Renal cortex interstitium (tissue), 11 donors: ENCODE measurements at regions not wholly inside any gene's neighbourhood (a gene's known extent, or its start where the extent isn't known, plus 50 kb on each side); places are given as distances from the start of the nearest gene placed in this dataset.
"Not testable (repeated sequence)": the region's sequence is repeated elsewhere in the genome, so short reads cannot be mapped to it uniquely, and the experiment has no call there.

ENCODE experiments used
- DNase-seq, 11 donors: peaks; one replicate each; pipeline ENCODE4 v3.0.0-alpha.2; 2013; ENCODE audit warnings: low read depth in 9 of 11, low spot score in 4 of 11; ENCODE audit errors: extremely low read depth in 1 of 11

- peak in 3 of 11 donors; percentile 39 to 43 (median 41) for DNase-seq
These were observed 133.4 kb downstream of the SLC1A3 start for GRCh38 chr5:36739751-36740221.

- no peak for DNase-seq
These were observed 134.0 kb downstream of the SLC1A3 start for GRCh38 chr5:36740259-36740898.

DNA sequence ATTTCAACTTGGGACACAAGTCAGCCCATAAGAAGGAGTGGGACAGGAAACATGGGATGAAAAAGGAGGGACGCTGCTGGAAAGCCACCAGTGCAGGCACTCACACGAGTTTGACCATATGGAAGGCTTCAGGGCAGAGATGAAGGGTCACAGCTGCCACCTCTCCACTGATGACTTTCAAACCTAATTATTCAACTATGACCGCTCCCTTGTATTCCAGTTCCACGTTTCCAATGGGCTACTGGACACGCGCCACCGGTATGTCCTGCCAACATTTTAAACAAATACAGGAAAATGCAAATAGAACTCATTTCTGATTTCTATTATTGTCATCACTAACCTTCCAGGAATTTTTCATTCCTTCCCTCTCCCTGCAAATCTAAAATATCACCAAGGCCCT lies 134.7 kb downstream of the SLC1A3 start:
- DNase-seq, result peak in 3 of 11 donors; percentile 20 to 34 (median 34)

GRCh38 chr5:36743891-36744772 lies 132.4 kb upstream of the NIPBL start:
- DNase-seq, result peak in 7 of 11 donors; percentile 64 to 83 (median 77)

DNA sequence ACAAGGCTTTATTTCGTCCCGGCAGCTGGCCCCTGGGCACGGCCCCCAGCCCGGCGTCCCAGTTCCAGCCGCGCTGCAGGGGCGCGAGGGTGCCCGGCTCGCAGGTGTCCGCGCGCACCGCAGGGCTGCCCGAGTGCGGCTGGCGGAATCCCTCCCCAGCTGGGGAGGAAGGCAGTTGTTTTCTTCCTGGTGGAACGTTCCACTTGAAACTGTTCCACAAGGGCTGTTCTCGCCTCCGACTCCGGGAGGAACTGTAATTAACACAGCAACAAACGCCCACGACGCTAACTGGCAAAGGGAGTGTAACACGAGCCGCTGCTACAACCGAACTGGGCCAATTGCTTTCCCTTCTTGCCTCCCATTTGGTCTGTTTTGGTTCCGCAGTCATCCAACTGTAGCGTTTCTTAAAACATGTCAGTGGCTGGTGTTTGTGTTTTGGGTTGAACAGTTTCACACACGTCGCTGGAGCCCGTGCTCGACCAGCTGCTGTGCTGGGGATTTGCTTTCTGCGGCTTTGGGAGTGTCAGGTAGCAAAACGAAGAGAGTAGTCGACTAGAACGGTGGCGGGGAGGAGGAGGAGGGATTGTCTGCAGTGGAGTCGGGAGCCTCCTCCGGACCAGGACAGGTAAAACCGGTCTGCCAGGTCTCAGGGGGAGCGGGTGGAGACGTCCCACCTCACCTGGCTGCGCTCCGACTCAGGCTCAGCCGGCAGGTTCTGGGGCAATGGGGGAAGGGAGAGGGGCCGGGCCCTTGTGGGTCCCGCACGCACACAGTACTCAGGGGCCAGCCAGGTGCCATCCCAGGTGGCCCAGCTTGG lies 131.6 kb upstream of the NIPBL start:
- DNase-seq, result peak; percentile 69 to 88 (median 77)

DNA sequence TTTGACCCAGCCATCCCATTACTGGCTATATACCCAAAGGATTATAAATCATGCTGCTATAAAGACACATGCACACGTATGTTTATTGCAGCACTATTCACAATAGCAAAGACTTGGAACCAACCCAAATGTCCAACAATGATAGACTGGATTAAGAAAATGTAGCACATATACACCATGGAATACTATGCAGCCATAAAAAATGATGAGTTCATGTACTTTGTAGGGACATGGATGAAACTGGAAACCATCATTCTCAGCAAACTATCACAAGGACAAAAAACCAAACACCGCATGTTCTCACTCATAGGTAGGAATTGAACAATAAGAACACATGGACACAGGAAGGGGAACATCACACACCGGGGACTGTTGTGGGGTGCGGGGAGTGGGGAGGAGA lies 128.8 kb upstream of the NIPBL start:
- DNase-seq, result not testable (repeated sequence)

GRCh38 chr5:36751886-36752285 lies 124.7 kb upstream of the NIPBL start:
- no peak for DNase-seq

DNA sequence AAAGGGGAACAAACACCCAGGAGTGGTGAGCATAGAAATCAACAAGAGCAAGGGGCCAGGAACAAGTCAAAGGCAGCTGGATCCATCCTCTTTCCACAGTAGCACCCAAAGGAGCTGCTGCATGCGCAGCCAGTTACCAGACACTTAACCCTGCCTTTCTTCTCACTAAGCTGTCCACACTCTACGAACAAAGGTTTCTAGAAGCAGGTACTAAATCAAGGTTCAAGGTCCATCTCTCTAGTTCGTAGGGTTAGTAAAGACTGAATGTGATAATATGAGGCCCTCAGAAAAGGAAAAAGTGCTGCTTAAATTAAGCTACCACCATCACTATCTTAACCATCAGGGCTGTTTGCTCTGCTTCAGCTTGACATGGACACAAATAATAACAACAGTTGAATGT lies 121.2 kb upstream of the NIPBL start:
- no peak for DNase-seq

DNA sequence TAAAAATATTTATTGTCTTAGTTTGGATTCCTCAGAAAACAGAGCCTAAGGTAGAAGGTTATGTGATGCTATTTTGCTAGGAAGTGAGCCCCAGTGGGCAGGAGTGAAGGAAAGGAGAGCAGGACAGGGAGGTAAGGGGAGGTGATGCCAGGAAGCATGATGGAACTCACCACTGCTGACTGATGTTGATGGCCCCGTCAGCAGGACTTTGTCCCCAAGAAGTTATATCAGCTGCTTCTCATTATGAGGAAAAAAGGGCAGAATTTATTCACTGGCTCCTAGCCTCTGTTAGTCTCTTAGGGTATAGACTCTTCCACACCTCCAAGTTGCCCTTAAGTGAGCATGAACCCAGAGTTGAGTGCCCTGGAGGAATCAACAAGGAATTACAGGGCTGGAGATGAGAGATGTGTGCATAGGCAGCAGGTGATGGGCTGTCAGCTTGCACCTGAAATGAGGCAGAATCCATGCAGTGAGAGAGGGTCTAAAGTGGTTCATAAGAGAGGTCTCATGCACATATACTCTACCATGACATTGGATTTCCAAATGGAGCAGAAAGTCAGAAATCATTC lies 120.6 kb upstream of the NIPBL start:
- no peak for DNase-seq

- no peak for DNase-seq
These were observed 119.7 kb upstream of the NIPBL start for GRCh38 chr5:36756848-36757247.

- no peak for DNase-seq
These were observed 117.5 kb upstream of the NIPBL start for GRCh38 chr5:36759117-36759516.

DNA sequence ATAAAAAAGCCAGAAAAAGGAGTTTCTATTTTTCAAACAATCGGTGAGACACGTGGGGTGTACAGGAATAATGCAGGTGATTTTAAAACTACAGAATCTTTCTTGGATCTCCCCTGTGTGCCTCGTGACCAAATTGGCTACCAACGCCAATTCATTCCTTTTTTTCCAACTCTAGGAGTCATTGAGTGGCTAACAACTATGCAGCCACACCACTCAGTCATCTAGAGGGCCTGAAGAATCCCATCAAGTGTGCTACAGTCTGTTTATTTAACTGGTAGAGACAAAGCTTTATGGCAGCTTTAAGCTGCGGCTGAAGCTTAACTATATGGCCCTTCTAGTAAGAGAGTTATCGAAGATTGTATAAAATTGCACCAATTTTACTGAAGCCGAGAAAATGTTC lies 113.1 kb upstream of the NIPBL start:
- no peak for DNase-seq

GRCh38 chr5:36765876-36766275 lies 110.7 kb upstream of the NIPBL start:
- no peak for DNase-seq

- DNase-seq, result no peak
These were observed 109.6 kb upstream of the NIPBL start for GRCh38 chr5:36766981-36767380.

- no peak for DNase-seq
These were observed 108.1 kb upstream of the NIPBL start for GRCh38 chr5:36768450-36768849.

DNA sequence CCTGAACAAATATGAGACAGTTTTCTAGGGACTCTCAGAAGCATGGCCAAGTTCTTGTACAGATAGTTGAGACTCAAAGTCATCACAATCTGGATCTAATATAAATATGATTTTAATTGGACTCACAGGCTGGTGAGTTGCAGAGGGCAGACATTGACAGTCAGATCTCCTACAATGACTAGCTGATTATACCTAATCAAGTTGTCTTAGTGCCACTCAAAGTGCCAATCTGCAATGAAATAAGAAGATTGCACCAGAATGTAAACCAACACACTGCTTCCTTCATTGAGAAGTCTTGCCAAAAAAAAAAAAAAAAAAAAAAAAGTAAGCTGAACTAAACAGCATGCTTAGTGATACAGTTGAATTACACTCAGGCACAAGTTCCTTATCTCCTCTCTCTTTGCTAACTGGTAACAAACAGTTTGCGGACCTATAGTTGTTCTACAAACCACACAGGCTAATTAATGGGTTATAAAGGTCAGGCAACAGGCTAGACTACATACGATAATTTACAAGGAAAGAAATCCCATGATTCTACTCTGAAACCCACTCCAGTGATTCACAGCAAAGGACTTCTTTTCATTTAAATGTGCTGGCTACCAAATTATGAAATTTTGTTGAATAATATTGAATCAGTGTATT lies 107.3 kb upstream of the NIPBL start:
- no peak for DNase-seq

- no peak for DNase-seq
These were observed 106.4 kb upstream of the NIPBL start for GRCh38 chr5:36770125-36770524.

DNA sequence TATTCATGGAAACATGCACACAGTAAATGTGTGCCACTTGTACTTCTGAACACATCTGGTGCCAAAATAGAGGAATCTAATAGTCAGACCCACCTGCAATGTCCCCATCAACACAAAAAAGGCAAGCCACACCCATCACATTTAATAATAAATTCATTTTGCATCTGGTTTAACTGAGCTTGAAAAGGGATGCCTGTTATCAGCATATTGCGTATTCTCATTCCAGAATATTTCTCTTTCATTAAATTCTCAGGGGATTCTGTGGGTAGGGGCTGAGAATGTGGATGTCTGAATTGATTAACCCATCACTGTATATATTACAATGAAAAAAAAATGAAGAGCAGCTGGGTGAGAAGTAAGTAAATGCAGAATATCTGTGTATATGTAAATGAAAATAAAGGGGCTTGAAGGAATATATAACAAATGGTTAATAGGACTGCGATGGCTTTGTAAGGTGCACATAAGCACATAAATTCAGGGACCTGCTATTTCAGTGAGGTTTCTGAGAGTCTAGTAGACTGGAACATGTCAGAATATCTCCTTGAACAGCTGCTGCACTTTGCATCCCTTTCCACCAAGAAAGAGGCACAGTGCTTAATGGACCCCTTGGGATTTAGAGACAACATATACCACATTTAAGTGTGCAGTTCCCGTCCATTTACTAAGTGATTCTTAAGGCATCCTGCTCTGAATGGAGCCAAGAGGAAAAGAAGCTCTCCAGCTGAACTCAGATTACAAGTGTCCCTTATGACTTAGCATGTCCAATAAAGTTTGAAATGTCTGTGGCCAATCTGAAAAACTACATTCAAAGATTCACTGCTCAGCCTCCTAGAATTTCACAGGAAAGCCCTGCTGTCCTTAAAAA lies 104.1 kb upstream of the NIPBL start:
- DNase-seq, result no peak
